Cardiac muscle cell (in vitro differentiated cells and primary cell): ENCODE measurements at regions not wholly inside any gene's neighbourhood (a gene's known extent, or its start where the extent isn't known, plus 50 kb on each side); places are given as distances from the start of the nearest gene placed in this dataset.

Source experiments
- DNase-seq, 2 donors: peaks; one replicate each; pipeline versions ENCODE4 v3.0.0 to v3.0.0-alpha.2; 2010 to 2017; ENCODE audit warnings: low read depth in 1 of 2, low spot score in 1 of 2
- H3K27ac ChIP-seq: fragments of 200-600 bp; sonication (generic); 2 replicates; pipeline ENCODE4 v1.5.1; 2016
- H3K27me3 ChIP-seq: fragments of 200-600 bp; sonication (generic); 2 replicates; pipeline ENCODE4 v1.6.0; 2016; ENCODE audit warnings: control low read depth
- H3K36me3 ChIP-seq: fragments of 200-600 bp; sonication (generic); 2 replicates; pipeline ENCODE4 v1.5.1; 2016; ENCODE audit warnings: control low read depth
- H3K4me1 ChIP-seq: fragments of 200-600 bp; sonication (generic); 2 replicates; pipeline ENCODE4 v1.8.1; 2017; ENCODE audit warnings: low read depth, mild to moderate bottlenecking, mixed run types
- H3K4me3 ChIP-seq: fragments of 200-600 bp; sonication (generic); 2 replicates; pipeline ENCODE4 v1.5.1; 2016; ENCODE audit warnings: mild to moderate bottlenecking
- H3K9me3 ChIP-seq: fragments of 200-600 bp; sonication (generic); 2 replicates; pipeline ENCODE4 v1.5.1; 2017; ENCODE audit warnings: low read depth, mild to moderate bottlenecking, control low read depth
- TF ChIP-seq, protein P1 (sequence below): IDR thresholded peaks from 2 replicates; pipeline ENCODE4 v1.5.1; 2012; ENCODE audit warnings: low read depth, mild to moderate bottlenecking, low read length

DNA sequence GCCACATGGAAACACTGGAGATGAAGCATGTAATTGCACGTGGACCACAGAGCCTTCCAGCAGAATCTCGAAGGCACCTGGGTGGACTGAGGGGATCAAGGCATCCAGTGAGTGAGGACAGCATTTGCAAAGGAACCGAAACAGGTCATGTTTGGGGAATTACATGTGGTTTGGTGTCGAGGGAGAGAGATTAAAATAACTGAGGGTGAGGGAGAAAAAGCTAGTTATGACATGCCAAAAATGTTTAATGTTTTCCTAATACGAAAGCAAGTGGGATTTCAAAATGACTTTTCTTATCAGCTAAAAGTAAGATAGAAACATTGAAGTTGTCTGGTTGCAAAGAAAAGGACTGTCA lies 157.1 kb downstream of the BLID start:
- Histone ChIP-seq H3K4me3 (no peak overlapping the region), H3K36me3 (no peaks in the 10 kb centered on the region), H3K27me3 (no peaks in the 10 kb centered on the region), H3K9me3 (no peaks in the 10 kb centered on the region), H3K4me1 (peaks cover 10% of the 10 kb centered on the region), H3K27ac (no peak overlapping the region)
- DNase-seq: peak in 1 of 2 donors; percentile 44
- TF ChIP-seq, protein P1, sequence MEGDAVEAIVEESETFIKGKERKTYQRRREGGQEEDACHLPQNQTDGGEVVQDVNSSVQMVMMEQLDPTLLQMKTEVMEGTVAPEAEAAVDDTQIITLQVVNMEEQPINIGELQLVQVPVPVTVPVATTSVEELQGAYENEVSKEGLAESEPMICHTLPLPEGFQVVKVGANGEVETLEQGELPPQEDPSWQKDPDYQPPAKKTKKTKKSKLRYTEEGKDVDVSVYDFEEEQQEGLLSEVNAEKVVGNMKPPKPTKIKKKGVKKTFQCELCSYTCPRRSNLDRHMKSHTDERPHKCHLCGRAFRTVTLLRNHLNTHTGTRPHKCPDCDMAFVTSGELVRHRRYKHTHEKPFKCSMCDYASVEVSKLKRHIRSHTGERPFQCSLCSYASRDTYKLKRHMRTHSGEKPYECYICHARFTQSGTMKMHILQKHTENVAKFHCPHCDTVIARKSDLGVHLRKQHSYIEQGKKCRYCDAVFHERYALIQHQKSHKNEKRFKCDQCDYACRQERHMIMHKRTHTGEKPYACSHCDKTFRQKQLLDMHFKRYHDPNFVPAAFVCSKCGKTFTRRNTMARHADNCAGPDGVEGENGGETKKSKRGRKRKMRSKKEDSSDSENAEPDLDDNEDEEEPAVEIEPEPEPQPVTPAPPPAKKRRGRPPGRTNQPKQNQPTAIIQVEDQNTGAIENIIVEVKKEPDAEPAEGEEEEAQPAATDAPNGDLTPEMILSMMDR: no peak

DNA sequence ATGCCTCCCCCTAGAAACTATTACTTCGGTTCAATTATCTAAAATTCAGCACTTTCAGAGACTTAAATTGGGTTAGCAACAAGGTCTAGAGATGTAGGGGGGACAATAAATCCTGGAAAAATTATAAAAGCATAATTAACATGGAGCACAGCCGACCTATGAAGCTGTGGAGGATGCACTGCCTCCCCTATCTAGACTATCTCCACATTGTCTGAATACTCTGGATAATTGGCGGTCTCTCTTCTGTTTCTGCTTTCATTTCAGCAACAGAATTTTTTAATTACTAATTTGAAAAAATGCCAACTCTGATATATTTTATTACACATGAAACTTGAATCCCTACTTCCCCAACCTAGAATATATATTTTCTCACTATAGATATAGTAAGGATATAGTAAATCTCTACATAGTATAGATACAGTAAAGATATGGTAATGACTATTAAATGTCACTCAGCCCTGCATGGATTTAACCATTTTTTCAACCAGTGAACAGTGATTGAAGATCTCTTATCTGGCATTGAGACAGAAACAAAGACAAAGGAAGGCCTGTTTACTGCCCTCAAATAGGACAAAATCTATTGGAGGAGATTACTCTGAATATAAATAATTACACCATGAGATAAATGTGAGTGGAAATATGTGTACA lies 157.6 kb downstream of the BLID start:
- DNase-seq: no peak
- H3K27ac ChIP-seq: no peak overlapping the region
- H3K4me1 ChIP-seq: peaks cover 10% of the 10 kb centered on the region
- H3K4me3 ChIP-seq: no peak overlapping the region
- no peaks in the 10 kb centered on the region for H3K27me3 ChIP-seq
- no peaks in the 10 kb centered on the region for H3K9me3 ChIP-seq
- H3K36me3 ChIP-seq: no peaks in the 10 kb centered on the region
- TF ChIP-seq, protein P1: no peak

DNA sequence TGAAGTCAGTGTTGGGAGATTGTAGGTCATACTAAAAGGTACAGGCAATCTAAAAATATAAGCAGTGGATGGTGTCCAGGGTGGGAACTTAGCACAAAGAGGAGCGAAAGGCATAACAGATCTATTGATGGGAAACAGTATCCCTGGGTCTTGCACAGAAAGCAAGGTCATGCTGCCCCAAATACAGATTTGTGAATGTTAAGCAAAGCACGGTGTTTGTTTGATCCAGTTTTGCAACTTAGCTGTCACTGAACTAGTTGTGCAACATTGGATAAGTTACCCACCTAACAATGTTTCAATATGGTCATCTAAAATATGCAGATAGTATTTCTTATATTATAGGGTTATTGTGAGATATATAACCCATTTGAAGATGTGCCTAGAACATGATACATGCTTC lies 162.9 kb downstream of the BLID start:
- Histone ChIP-seq H3K4me1 (no peaks in the 10 kb centered on the region), H3K9me3 (no peaks in the 10 kb centered on the region), H3K27me3 (no peaks in the 10 kb centered on the region), H3K4me3 (no peak overlapping the region), H3K36me3 (no peaks in the 10 kb centered on the region), H3K27ac (no peak overlapping the region)
- TF ChIP-seq, protein P1: no peak
- no peak for DNase-seq

DNA sequence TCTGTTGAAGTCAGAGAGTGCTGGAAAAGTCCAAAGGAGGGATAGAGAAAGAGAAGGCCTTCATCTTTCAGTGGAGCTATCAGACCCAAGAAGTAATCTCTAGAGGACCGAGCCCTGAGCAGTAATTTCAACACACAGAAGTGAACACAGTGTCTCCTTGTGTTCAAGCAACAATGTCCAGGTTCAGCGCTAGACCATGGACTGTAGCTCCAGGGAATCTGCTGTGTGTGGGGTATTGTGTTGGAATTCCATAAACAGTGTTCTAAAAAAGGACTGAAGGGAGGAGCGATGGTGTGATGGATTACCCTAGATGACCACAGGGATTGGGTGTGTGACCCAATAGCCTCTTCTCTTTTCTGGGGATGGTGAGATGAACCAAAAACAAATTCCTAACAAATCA lies 165.9 kb downstream of the BLID start:
- TF ChIP-seq, protein P1: no peak
- no peak for DNase-seq
- no peaks in the 10 kb centered on the region for H3K27me3 ChIP-seq
- H3K36me3 ChIP-seq: no peaks in the 10 kb centered on the region
- H3K27ac ChIP-seq: no peak overlapping the region
- H3K9me3 ChIP-seq: no peaks in the 10 kb centered on the region
- no peak overlapping the region for H3K4me3 ChIP-seq
- H3K4me1 ChIP-seq: no peaks in the 10 kb centered on the region

DNA sequence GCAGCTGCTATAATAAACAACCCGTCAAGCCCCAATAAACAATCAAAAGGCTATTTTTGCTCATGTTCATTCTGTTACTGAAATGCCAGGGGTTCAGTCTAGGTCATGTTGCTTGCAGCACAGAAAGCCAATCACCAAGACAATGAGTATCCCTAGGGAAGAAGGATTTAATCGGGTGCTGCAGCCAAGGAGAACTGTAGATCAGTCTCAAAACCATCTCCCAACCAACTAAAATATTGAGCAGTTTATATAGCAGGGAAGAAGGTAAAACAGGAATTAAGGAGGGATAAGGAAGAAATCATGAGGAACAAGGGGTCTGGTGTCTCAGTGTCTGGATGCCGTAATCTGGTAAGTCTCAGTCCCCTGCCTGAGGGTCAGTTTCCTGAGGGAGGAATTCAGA lies 169.5 kb downstream of the BLID start:
- Histone ChIP-seq H3K4me3 (no peak overlapping the region), H3K9me3 (no peaks in the 10 kb centered on the region), H3K27ac (no peak overlapping the region), H3K36me3 (no peaks in the 10 kb centered on the region), H3K4me1 (no peaks in the 10 kb centered on the region), H3K27me3 (no peaks in the 10 kb centered on the region)
- TF ChIP-seq, protein P1: no peak
- no peak for DNase-seq
